Caco-2 (cell line): ENCODE measurements at regions not wholly inside any gene's neighbourhood (a gene's known extent, or its start where the extent isn't known, plus 50 kb on each side); places are given as distances from the start of the nearest gene placed in this dataset.

Experiments
- BruUV-seq: library from RNA; stranded (reverse); fragments of 400-500 nt; replicated peaks from 2 replicates; lab custom pipeline; 2021; lab: Mats Ljungman, UMichigan
- CTCF ChIA-PET: fragments of 300-600 bp; sonication (Branson Sonifier 250); formaldehyde crosslinking; loops from one replicate; lab custom pipeline; 2022; ENCODE audit warnings: antibody characterized with exemption; lab: Charles Lee
- POLR2A ChIA-PET: fragments of 300-600 bp; sonication (Branson Sonifier 250); formaldehyde crosslinking; loops from one replicate; lab custom pipeline; 2022; ENCODE audit warnings: antibody characterized with exemption; lab: Charles Lee
- DNase-seq, 2 experiments: peaks; one replicate each; pipeline versions ENCODE4 v3.0.0 to v3.0.0-alpha.2; 2020 to 2022
- H3K27me3 ChIP-seq: replicated peaks from 2 replicates; pipeline ENCODE4 v1.6.0; 2011; ENCODE audit warnings: low read length; ENCODE audit not compliant: control insufficient read depth, insufficient read depth
- H3K36me3 ChIP-seq: 2 replicates; pipeline ENCODE4 v1.5.1; 2011; ENCODE audit warnings: low read length; ENCODE audit not compliant: control insufficient read depth, insufficient read depth
- H3K4me1 ChIP-seq: fragments of 250-450 bp; sonication (Bioruptor Pico); 2 replicates; pipeline ENCODE4 v1.5.1; 2020; ENCODE audit warnings: mild to moderate bottlenecking
- H3K4me3 ChIP-seq: 2 replicates; pipeline ENCODE4 v1.5.1; 2011; ENCODE audit warnings: low read depth, mild to moderate bottlenecking, control low read depth, low read length
- H3K9me3 ChIP-seq: fragments of 250-450 bp; sonication (Bioruptor Pico); 2 replicates; pipeline ENCODE4 v1.5.1; 2020; ENCODE audit warnings: mild to moderate bottlenecking, moderate library complexity
- H3K27ac Mint-ChIP-seq: one replicate; pipeline ENCODE4 v1.8.0; 2022; ENCODE audit warnings: mixed read lengths; ENCODE audit not compliant: unreplicated experiment
- H3K27me3 Mint-ChIP-seq: one replicate; pipeline ENCODE4 v1.8.0; 2022; ENCODE audit warnings: mixed read lengths; ENCODE audit not compliant: insufficient read depth, unreplicated experiment
- H3K36me3 Mint-ChIP-seq: one replicate; pipeline ENCODE4 v1.8.0; 2022; ENCODE audit warnings: mild to moderate bottlenecking, mixed read lengths; ENCODE audit not compliant: insufficient read depth, unreplicated experiment
- H3K4me1 Mint-ChIP-seq: one replicate; pipeline ENCODE4 v1.8.0; 2022; ENCODE audit warnings: low read depth, mixed read lengths; ENCODE audit not compliant: unreplicated experiment
- H3K4me3 Mint-ChIP-seq: one replicate; pipeline ENCODE4 v1.8.0; 2022; ENCODE audit warnings: mild to moderate bottlenecking, moderate library complexity, mixed read lengths; ENCODE audit not compliant: unreplicated experiment
- H3K9me3 Mint-ChIP-seq: one replicate; pipeline ENCODE4 v1.8.0; 2022; ENCODE audit warnings: mixed read lengths; ENCODE audit not compliant: unreplicated experiment
- CTCF ChIP-seq, 2 experiments: fragments of 200-600 bp in 1 of 2; IDR thresholded peaks; 1 replicate in 1 of 2; 2 replicates in 1 of 2; pipeline versions ENCODE4 v1.5.1 to v1.8.0; 2011 to 2022; ENCODE audit warnings: antibody characterized with exemption in 1 of 2, control low read depth in 1 of 2, inconsistent platforms in 1 of 2, low read depth in 1 of 2, low read length in 1 of 2, mild to moderate bottlenecking in 1 of 2, moderate library complexity in 1 of 2; ENCODE audit not compliant: insufficient read depth in 1 of 2, severe bottlenecking in 1 of 2, unreplicated experiment in 1 of 2
- intact Hi-C: fragments of 100-400 bp; cut with micrococcal nuclease; formaldehyde crosslinking; loops from one replicate; pipeline ENCODE4 v1.10.0; 2022; ENCODE audit not compliant: unreplicated experiment

- Histone ChIP-seq H3K27me3 (no peaks in the 10 kb centered on the region), H3K36me3 (no peaks in the 10 kb centered on the region), H3K9me3 (no peaks in the 10 kb centered on the region), H3K4me3 (no peak overlapping the region), H3K4me1 (peaks cover 7% of the 10 kb centered on the region; the same call in 1 of the 2 replicates)
- TF ChIP-seq CTCF (IDR thresholded peaks at IDR 0.05; ENCODE audit: insufficient read depth in 1 of 2, low read depth in 1 of 2, low read length in 1 of 2, severe bottlenecking in 1 of 2, unreplicated experiment in 1 of 2): no peak
- H3K27ac Mint-ChIP-seq: no peak overlapping the region
- no peaks in the 10 kb centered on the region for H3K36me3 Mint-ChIP-seq
- ChIA-PET CTCF (no interaction called here), POLR2A (no interaction called here)
- H3K4me3 Mint-ChIP-seq: no peak overlapping the region
- DNase-seq: no peak
- intact Hi-C loops: no loop called here
- H3K9me3 Mint-ChIP-seq: peaks cover 10% of the 10 kb centered on the region
- no TSS peak for BruUV-seq
- peaks cover 12% of the 10 kb centered on the region for H3K4me1 Mint-ChIP-seq
- no peaks in the 10 kb centered on the region for H3K27me3 Mint-ChIP-seq
Measured at GRCh38 chr3:189572249-189572648, 58.9 kb upstream of the TP63 start.

GRCh38 chr3:189573004-189573403, 58.2 kb upstream of the TP63 start:
- Histone ChIP-seq H3K36me3 (no peaks in the 10 kb centered on the region), H3K27me3 (no peaks in the 10 kb centered on the region), H3K9me3 (no peaks in the 10 kb centered on the region), H3K4me1 (peaks cover 7% of the 10 kb centered on the region; the same call in 1 of the 2 replicates), H3K4me3 (no peak overlapping the region)
- no peak overlapping the region for H3K27ac Mint-ChIP-seq
- CTCF ChIA-PET: no interaction called here
- peaks cover 12% of the 10 kb centered on the region for H3K4me1 Mint-ChIP-seq
- H3K4me3 Mint-ChIP-seq: no peak overlapping the region
- H3K36me3 Mint-ChIP-seq: no peaks in the 10 kb centered on the region
- POLR2A ChIA-PET: no interaction called here
- no TSS peak for BruUV-seq
- no peaks in the 10 kb centered on the region for H3K27me3 Mint-ChIP-seq
- no peak for DNase-seq
- H3K9me3 Mint-ChIP-seq: peaks cover 18% of the 10 kb centered on the region
- intact Hi-C loops: no loop called here
- no peak for TF ChIP-seq CTCF (IDR thresholded peaks at IDR 0.05; ENCODE audit: insufficient read depth in 1 of 2, low read depth in 1 of 2, low read length in 1 of 2, severe bottlenecking in 1 of 2, unreplicated experiment in 1 of 2)

- Histone ChIP-seq H3K9me3 (no peaks in the 10 kb centered on the region), H3K36me3 (no peaks in the 10 kb centered on the region), H3K27me3 (no peaks in the 10 kb centered on the region), H3K4me1 (peaks cover 7% of the 10 kb centered on the region; the same call in 1 of the 2 replicates), H3K4me3 (no peak overlapping the region)
- intact Hi-C loops: no loop called here
- H3K4me3 Mint-ChIP-seq: no peak overlapping the region
- CTCF ChIA-PET: no interaction called here
- H3K27ac Mint-ChIP-seq: no peak overlapping the region
- BruUV-seq: no TSS peak
- H3K36me3 Mint-ChIP-seq: no peaks in the 10 kb centered on the region
- POLR2A ChIA-PET: no interaction called here
- peaks cover 22% of the 10 kb centered on the region for H3K9me3 Mint-ChIP-seq
- no peak for DNase-seq
- peaks cover 12% of the 10 kb centered on the region for H3K4me1 Mint-ChIP-seq
- H3K27me3 Mint-ChIP-seq: no peaks in the 10 kb centered on the region
- TF ChIP-seq CTCF (IDR thresholded peaks at IDR 0.05; ENCODE audit: insufficient read depth in 1 of 2, low read depth in 1 of 2, low read length in 1 of 2, severe bottlenecking in 1 of 2, unreplicated experiment in 1 of 2): no peak
Measured at GRCh38 chr3:189576486-189576885, 54.7 kb upstream of the TP63 start.
